NT2/D1 (cell line): ENCODE measurements at regions not wholly inside any gene's neighbourhood (a gene's known extent, or its start where the extent isn't known, plus 50 kb on each side); places are given as distances from the start of the nearest gene placed in this dataset.

Experiments
- SUZ12 ChIP-seq: IDR thresholded peaks from 2 replicates; pipeline ENCODE4 v1.6.1; 2011; ENCODE audit not compliant: insufficient read length, insufficient read depth; ENCODE audit errors: extremely low read depth
- YY1 ChIP-seq: IDR thresholded peaks from 2 replicates; pipeline ENCODE4 v1.6.1; 2011; ENCODE audit not compliant: insufficient read length, insufficient read depth
- ZNF274 ChIP-seq: IDR thresholded peaks from 2 replicates; pipeline ENCODE4 v1.6.1; 2011; ENCODE audit warnings: mild to moderate bottlenecking, low read depth, low read length

DNA sequence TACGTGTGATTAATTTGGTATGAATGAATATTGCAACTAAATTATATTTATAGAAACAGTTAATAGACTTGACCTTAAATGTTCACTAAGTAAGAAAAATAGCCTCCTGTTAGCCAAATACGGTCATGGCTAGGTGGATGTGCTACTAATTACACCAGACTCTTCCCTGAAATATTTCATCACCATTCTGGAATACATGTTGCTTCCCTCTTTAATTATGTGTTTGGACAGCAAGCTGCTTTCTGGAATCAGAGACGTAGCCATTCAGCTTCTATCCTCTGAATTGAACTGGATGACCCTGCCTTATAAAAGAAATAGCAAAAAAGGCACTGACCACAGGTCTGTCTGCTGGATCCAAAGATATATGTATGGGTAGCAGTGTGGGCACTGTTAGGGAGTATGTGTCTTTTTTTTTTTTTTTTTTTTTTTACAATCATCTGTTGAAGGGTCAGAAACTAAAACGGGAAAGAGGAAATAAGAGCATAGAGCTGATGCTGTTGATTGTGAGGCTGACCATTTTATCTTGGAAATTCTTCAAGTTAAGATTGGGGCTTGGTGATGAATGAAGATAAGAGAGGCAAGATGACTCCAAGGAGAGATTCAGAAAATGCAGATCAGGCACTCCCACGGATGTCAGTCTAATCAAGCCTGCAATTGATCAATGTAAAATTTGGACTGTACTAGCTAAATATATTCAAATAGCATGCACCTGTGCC, 283.2 kb upstream of the HSF2 start:
- no peak for TF ChIP-seq ZNF274
- TF ChIP-seq YY1 = no peak
- TF ChIP-seq SUZ12 = no peak
